K562 (cell line): ENCODE measurements at regions not wholly inside any gene's neighbourhood (a gene's known extent, or its start where the extent isn't known, plus 50 kb on each side); places are given as distances from the start of the nearest gene placed in this dataset.

ENCODE experiments used
- ATAC-seq: fragments of 200-7000 bp; cut with Tn5 transposase; 3 replicates; pipeline ENCODE4 v1.9.1; 2020; ENCODE audit warnings: moderate library complexity
- BruUV-seq: library from RNA; stranded (reverse); fragments of 400-500 nt; replicated peaks from 2 replicates; lab custom pipeline; 2021; lab: Mats Ljungman, UMichigan
- CTCF ChIA-PET: fragments of 300-600 bp; formaldehyde crosslinking; extraction: SDS; loops from one replicate; lab custom pipeline; 2021; ENCODE audit warnings: low intra/inter-chr PET ratio; lab: Yijun Ruan, JAX
- POLR2A ChIA-PET: fragments of 300-600, 350-650 bp; sonication (Branson Sonifier 250); formaldehyde crosslinking; extraction: SDS; loops from one replicate; lab custom pipeline; 2021; ENCODE audit warnings: antibody characterized with exemption, inconsistent platforms; lab: Yijun Ruan, JAX
- DNase-seq, 4 experiments: peaks; one replicate each; pipeline versions ENCODE4 v3.0.0 to v3.0.0-alpha.2; 2011 to 2018; ENCODE audit warnings: low spot score in 3 of 4, mixed read lengths in 3 of 4; ENCODE audit errors: extremely low read depth in 1 of 4
- FAIRE-seq: peaks from 2 replicates; lab custom pipeline; 2011; peaks lifted over from hg19 to GRCh38; lab: Jason Lieb, UNC
- H2AFZ ChIP-seq: 2 replicates; pipeline ENCODE4 v1.6.0; 2011; ENCODE audit warnings: low read depth, low read length, control low read depth, inconsistent platforms
- H3K27ac ChIP-seq: fragments of 200-600 bp; 3 replicates; pipeline ENCODE4 v1.8.0; 2011; ENCODE audit warnings: low read depth, mild to moderate bottlenecking, control low read depth, inconsistent platforms, low read length, moderate library complexity, mixed read lengths; ENCODE audit errors: extremely low read depth
- H3K27me3 ChIP-seq, 2 experiments: fragments of 300-600 bp in 1 of 2; 2 replicates in 1 of 2; 3 replicates in 1 of 2; pipeline versions ENCODE4 v1.6.0 to v1.8.0; 2011; ENCODE audit warnings: inconsistent platforms in 2 of 2, low read length in 2 of 2, mild to moderate bottlenecking in 1 of 2, mixed read lengths in 1 of 2, moderate library complexity in 1 of 2; ENCODE audit not compliant: control insufficient read depth in 2 of 2, insufficient read depth in 2 of 2
- H3K36me3 ChIP-seq: fragments of 300-600 bp; 3 replicates; pipeline ENCODE4 v1.8.0; 2011; ENCODE audit warnings: mild to moderate bottlenecking, low read length, inconsistent platforms; ENCODE audit not compliant: control insufficient read depth, insufficient read depth
- H3K4me1 ChIP-seq, 2 experiments: fragments of 200-600 bp in 1 of 2; replicated peaks in 1 of 2; 2 replicates in 1 of 2; 3 replicates in 1 of 2; pipeline versions ENCODE4 v1.5.1 to v1.8.0; 2011; ENCODE audit warnings: inconsistent platforms in 2 of 2, low read length in 2 of 2, mild to moderate bottlenecking in 1 of 2, mixed read lengths in 1 of 2, moderate library complexity in 1 of 2; ENCODE audit not compliant: control insufficient read depth in 2 of 2, insufficient read depth in 2 of 2
- H3K4me2 ChIP-seq: 2 replicates; pipeline ENCODE4 v1.6.1; 2011; ENCODE audit warnings: low read length, control low read depth, inconsistent platforms, mixed read lengths; ENCODE audit not compliant: insufficient read depth
- H3K4me3 ChIP-seq: fragments of 200-600 bp; sonication (generic), shearing (Covaris generic); 2 replicates; pipeline ENCODE4 v1.5.1; 2016; ENCODE audit warnings: control low read depth, inconsistent platforms
- H3K79me2 ChIP-seq: fragments of 200-600 bp; 3 replicates; pipeline ENCODE4 v1.8.0; 2011; ENCODE audit warnings: low read length, inconsistent platforms; ENCODE audit not compliant: control insufficient read depth, insufficient read depth
- H3K9ac ChIP-seq, 2 experiments: 2 replicates each; pipeline versions ENCODE4 v1.6.0 to v1.6.1; 2011; ENCODE audit warnings: low read depth in 2 of 2, low read length in 2 of 2, control low read depth in 1 of 2, inconsistent platforms in 1 of 2, mild to moderate bottlenecking in 1 of 2, mixed read lengths in 1 of 2; ENCODE audit not compliant: insufficient read depth in 1 of 2
- H3K9me1 ChIP-seq: one replicate; pipeline ENCODE4 v1.6.0; 2011; ENCODE audit warnings: inconsistent platforms, mild to moderate bottlenecking, low read length, moderate library complexity; ENCODE audit not compliant: control insufficient read depth, insufficient read depth
- H3K9me3 ChIP-seq: replicated peaks from 2 replicates; pipeline ENCODE4 v1.5.1; 2011; ENCODE audit warnings: low read depth, low read length, inconsistent platforms; ENCODE audit not compliant: control insufficient read depth, insufficient read depth
- H4K20me1 ChIP-seq: replicated peaks from 2 replicates; pipeline ENCODE4 v1.6.1; 2011; ENCODE audit warnings: low read length, inconsistent platforms, mixed read lengths; ENCODE audit not compliant: control insufficient read depth, insufficient read depth
- BCOR ChIP-seq: fragments of 450-650 bp; IDR thresholded peaks from 2 replicates; pipeline ENCODE4 v1.6.1; 2016
- E2F4 ChIP-seq: sonication (generic); formaldehyde crosslinking; IDR thresholded peaks from 2 replicates; pipeline ENCODE4 v1.8.0; 2022; ENCODE audit warnings: mild to moderate bottlenecking, low read depth, missing genetic modification reagents
- E2F6 ChIP-seq, 2 experiments: IDR thresholded peaks; 2 replicates each; pipeline ENCODE4 v1.6.1; 2011; ENCODE audit warnings: borderline replicate concordance in 1 of 2, control low read depth in 1 of 2, low read depth in 1 of 2, low read length in 1 of 2, mild to moderate bottlenecking in 1 of 2, mixed read lengths in 1 of 2, moderate library complexity in 1 of 2; ENCODE audit not compliant: insufficient read depth in 1 of 2, insufficient read length in 1 of 2, poor library complexity in 1 of 2, severe bottlenecking in 1 of 2; ENCODE audit errors: extremely low read depth in 1 of 2
- ETV5 ChIP-seq: sonication (generic); formaldehyde crosslinking; IDR thresholded peaks from 2 replicates; pipeline ENCODE4 v1.4.0; 2020; ENCODE audit warnings: low read depth, mild to moderate bottlenecking, missing genetic modification reagents
- KDM1A ChIP-seq, 2 experiments: fragments of 450-650 bp; IDR thresholded peaks; 2 replicates each; pipeline ENCODE4 v1.6.1; 2016; ENCODE audit warnings: mild to moderate bottlenecking in 2 of 2
- NCOA2 ChIP-seq, 2 experiments: fragments of 450-650 bp; IDR thresholded peaks; 2 replicates each; pipeline ENCODE4 v1.6.1; 2018; ENCODE audit warnings: mild to moderate bottlenecking in 2 of 2, moderate library complexity in 1 of 2; ENCODE audit not compliant: partially characterized antibody in 2 of 2
- NELFE ChIP-seq: IDR thresholded peaks from 2 replicates; pipeline ENCODE4 v1.6.1; 2011; ENCODE audit warnings: mild to moderate bottlenecking; ENCODE audit not compliant: insufficient read depth, insufficient read length
- NEUROD1 ChIP-seq: fragments of 150-350 bp; IDR thresholded peaks from 2 replicates; pipeline ENCODE4 v1.6.1; 2014; ENCODE audit warnings: borderline replicate concordance, low read length, low read depth; ENCODE audit not compliant: partially characterized antibody
- SUPT5H ChIP-seq: fragments of 450-650 bp; IDR thresholded peaks from 2 replicates; pipeline ENCODE4 v1.6.1; 2016
- TEAD4 ChIP-seq, 2 experiments: sonication (generic) in 1 of 2; formaldehyde crosslinking in 1 of 2; IDR thresholded peaks; 2 replicates each; pipeline versions ENCODE4 v1.6.1 to v1.8.0; 2012 to 2022; ENCODE audit warnings: borderline replicate concordance in 1 of 2, inconsistent platforms in 1 of 2, low read length in 1 of 2, mild to moderate bottlenecking in 1 of 2, missing genetic modification reagents in 1 of 2
- TGIF2 ChIP-seq: sonication (generic); formaldehyde crosslinking; IDR thresholded peaks from 2 replicates; pipeline ENCODE4 v1.8.1; 2022; ENCODE audit warnings: mild to moderate bottlenecking, missing genetic modification reagents, moderate library complexity
- ZBTB7A ChIP-seq: IDR thresholded peaks from 2 replicates; pipeline ENCODE4 v1.6.1; 2011; ENCODE audit warnings: low read depth, mild to moderate bottlenecking, low read length, moderate library complexity, borderline replicate concordance; ENCODE audit not compliant: control insufficient read depth
- ZNF253 ChIP-seq: fragments of 250-450 bp; sonication (Bioruptor Pico); conservative IDR thresholded peaks from 2 replicates; pipeline ENCODE4 v1.6.1; 2021; ENCODE audit warnings: mild to moderate bottlenecking
- ZNF561 ChIP-seq: fragments of 450-650 bp; formaldehyde crosslinking; conservative IDR thresholded peaks from 2 replicates; pipeline ENCODE4 v1.4.0; 2020; ENCODE audit warnings: mild to moderate bottlenecking, moderate library complexity
- ZNF830 ChIP-seq: fragments of 250-450 bp; sonication (Bioruptor Pico); IDR thresholded peaks from 2 replicates; pipeline ENCODE4 v1.5.0; 2021; ENCODE audit warnings: mild to moderate bottlenecking
- WGBS: fragments of 100-300 bp; shearing (Covaris generic); methylation state at CpG from one replicate; pipeline ENCODE4 v1.1.6; 2016; ENCODE audit warnings: low coverage, mixed read lengths; ENCODE audit not compliant: insufficient coverage; ENCODE audit errors: missing lambda C conversion rate; 5-methylcytosine and 5-hydroxymethylcytosine counted together
- in situ Hi-C: fragments of 300-500 bp; cut with MboI; formaldehyde crosslinking; loops from 4 replicates; pipeline ENCODE4 v1.15.0; 2018; ENCODE audit warnings: inconsistent platforms, mixed read lengths
- intact Hi-C: fragments of 100-400 bp; cut with micrococcal nuclease; formaldehyde crosslinking; loops from 2 replicates; pipeline ENCODE4 v1.14.2; 2022

- TF ChIP-seq ZNF561 (CRISPR knock-in tag) (no peak), NCOA2 (IDR thresholded peaks at IDR 0.05; ENCODE audit: partially characterized antibody in 2 of 2) (no peak), ZBTB7A (no peak), SUPT5H (no peak), ZNF253 (CRISPR knock-in tag) (no peak)
These were observed 626.1 kb downstream of the SQOR start (continued) for GRCh38 chr15:46260937-46261336.

- intact Hi-C loops, result no loop called here
- ChIA-PET CTCF (no interaction called here), POLR2A (no interaction called here)
- no peak overlapping the region for H3K27ac ChIP-seq
- no peaks in the 10 kb centered on the region for H4K20me1 ChIP-seq
- in situ Hi-C loops, result no loop called here
- TF ChIP-seq NELFE (no peak), ZNF830 (CRISPR knock-in tag) (no peak), ETV5 (CRISPR knock-in tag) (no peak), KDM1A (IDR thresholded peaks at IDR 0.05) (no peak), BCOR (no peak), TGIF2 (no peak), TEAD4 (IDR thresholded peaks at IDR 0.05; ENCODE audit: low read length) (no peak), TEAD4 (CRISPR knock-in tag; IDR thresholded peaks at IDR 0.05; ENCODE audit: borderline replicate concordance) (no peak), NEUROD1 (no peak), E2F4 (CRISPR knock-in tag) (no peak), E2F6 (IDR thresholded peaks at IDR 0.05; ENCODE audit: borderline replicate concordance in 1 of 2, extremely low read depth in 1 of 2, insufficient read depth in 1 of 2, insufficient read length in 1 of 2, low read depth in 1 of 2, low read length in 1 of 2, poor library complexity in 1 of 2, severe bottlenecking in 1 of 2) (no peak)
- no peak overlapping the region for H3K9ac ChIP-seq
- WGBS, result 0% methylated on average over 3 of the region's 3 CpGs
- no peaks in the 10 kb centered on the region for H3K79me2 ChIP-seq
- no peaks in the 10 kb centered on the region for H3K9me3 ChIP-seq
- no peaks in the 10 kb centered on the region for H3K36me3 ChIP-seq
- no peaks in the 10 kb centered on the region for H3K4me1 ChIP-seq
- H3K9me1 ChIP-seq, result no peaks in the 10 kb centered on the region
- no peak for FAIRE-seq
- no peak overlapping the region for H3K4me3 ChIP-seq
- ATAC-seq, result no peak
- no peak overlapping the region for H2AFZ ChIP-seq
- no TSS peak for BruUV-seq
- no peak for DNase-seq
- H3K4me2 ChIP-seq, result no peak overlapping the region
- no peaks in the 10 kb centered on the region for H3K27me3 ChIP-seq
These were observed 631.0 kb downstream of the SQOR start for GRCh38 chr15:46265664-46266347.
